ENCODE measurements at regions not wholly inside any gene's neighbourhood (a gene's known extent, or its start where the extent isn't known, plus 50 kb on each side); places are given as distances from the start of the nearest gene placed in this dataset.
"Not testable (repeated sequence)": the region's sequence is repeated elsewhere in the genome, so short reads cannot be mapped to it uniquely, and the experiment has no call there.

DNA sequence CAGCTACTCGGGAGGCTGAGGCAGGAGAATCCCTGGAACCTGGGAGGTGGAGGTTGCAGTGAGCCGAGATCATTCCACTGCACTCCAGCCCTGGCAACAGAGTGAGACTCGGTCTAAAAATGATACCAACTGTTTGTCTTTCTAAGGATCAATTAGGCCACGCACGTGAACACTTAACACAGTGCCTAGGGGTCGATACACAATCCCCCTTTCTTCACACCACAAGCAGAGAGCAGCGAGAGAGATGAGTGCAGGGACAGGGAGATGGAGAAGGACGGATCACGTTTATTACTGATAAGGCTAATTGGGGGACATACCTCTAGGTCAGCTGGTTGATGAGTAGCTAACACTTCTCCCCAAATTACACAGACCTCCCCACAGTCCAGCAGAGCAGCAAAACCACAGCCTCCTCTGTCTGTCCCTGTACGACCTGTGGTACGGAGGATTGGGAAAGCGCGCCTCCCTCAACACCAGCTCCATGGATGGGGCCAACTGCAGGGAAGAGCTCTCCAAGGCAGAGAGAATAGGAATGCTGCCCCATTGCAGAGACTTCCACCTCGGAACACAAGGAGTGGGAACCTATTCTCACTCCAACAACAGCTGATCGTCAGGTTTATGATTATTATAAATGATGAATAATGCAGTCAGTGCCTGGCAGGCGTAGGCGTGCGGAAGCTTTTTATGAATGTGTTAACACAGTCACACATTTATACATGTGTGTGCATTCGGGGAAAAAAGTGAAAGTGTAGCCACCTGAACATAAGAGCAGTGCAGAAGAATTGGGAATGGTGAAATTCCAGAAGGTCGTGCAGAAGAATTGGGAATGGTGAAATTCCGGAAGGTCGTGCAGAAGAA lies 155.1 kb downstream of the C16orf95 start:
- no peak for DNase-seq (ENCODE audit: low read depth)

GRCh38 chr16:87162799-87163198 lies 154.4 kb downstream of the C16orf95 start:
- not testable (repeated sequence) for DNase-seq (ENCODE audit: low read depth)

DNA sequence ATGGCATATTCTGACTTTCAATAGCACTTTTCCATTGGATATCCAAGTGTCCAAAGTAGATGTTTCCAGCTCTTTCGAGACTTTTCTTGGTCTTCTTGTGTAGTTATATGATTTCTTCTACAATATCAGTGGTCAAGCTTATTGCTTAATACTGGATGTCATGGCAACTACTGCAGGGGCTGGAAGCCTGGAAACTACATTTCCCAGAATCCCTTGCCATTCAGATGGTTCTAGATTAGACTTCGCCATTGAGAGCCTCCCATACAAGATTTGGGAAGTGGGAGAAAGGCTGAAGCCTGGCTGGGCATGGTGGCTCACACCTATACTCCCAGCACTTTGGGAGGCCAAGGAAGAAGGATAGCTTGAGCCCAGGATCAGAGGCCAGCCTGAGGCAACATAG lies 153.6 kb downstream of the C16orf95 start:
- DNase-seq (ENCODE audit: low read depth) = no peak

- DNase-seq (ENCODE audit: low read depth) = no peak
These were observed 152.0 kb downstream of the C16orf95 start for GRCh38 chr16:87165151-87165550.

DNA sequence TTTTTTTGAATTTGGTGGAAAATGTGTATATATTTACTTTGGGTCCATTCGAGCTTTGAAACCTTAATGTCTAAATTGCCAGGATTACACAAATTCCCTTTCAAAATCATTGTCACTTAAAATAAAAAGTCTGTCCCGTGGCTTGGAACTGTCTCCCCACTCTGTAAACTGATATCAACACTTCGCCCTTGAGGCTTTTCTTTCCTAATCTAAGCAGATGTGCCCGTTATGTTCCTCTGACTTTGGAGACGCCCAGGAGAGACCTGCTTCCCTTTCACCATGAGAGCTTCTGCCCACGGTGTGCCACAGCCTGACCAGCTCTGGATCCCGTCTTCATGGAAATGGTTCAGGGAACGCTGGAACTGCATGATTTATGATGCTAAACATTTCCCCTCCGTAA lies 151.3 kb downstream of the C16orf95 start:
- no peak for DNase-seq (ENCODE audit: low read depth)

- no peak for DNase-seq (ENCODE audit: low read depth)
These were observed 150.9 kb downstream of the C16orf95 start for GRCh38 chr16:87166321-87166720.

- DNase-seq (ENCODE audit: low read depth) = no peak
These were observed 150.3 kb downstream of the C16orf95 start for GRCh38 chr16:87166934-87167333.

- DNase-seq (ENCODE audit: low read depth) = peak; percentile 46
These were observed 147.6 kb downstream of the C16orf95 start for GRCh38 chr16:87169509-87169995.

DNA sequence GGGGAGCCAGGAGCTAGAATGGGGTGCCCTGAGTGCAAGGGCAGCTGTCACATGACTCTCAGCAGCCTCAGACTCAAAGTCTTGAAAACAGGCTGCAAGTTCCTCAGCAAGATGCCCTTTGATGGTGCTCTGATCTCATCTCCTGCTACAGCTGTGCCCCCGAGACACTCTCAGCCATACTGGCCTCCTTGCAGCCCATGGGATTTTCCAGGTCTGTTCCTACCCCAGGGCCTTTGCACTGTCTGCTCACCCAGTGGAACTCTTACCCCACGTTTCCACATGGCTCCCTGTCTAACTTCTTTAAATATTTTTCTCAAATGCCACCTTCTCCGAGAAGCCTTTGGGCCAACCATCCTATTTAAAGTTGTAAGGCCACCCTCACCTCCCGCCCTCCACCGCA lies 146.9 kb downstream of the C16orf95 start:
- DNase-seq (ENCODE audit: low read depth) = no peak

DNA sequence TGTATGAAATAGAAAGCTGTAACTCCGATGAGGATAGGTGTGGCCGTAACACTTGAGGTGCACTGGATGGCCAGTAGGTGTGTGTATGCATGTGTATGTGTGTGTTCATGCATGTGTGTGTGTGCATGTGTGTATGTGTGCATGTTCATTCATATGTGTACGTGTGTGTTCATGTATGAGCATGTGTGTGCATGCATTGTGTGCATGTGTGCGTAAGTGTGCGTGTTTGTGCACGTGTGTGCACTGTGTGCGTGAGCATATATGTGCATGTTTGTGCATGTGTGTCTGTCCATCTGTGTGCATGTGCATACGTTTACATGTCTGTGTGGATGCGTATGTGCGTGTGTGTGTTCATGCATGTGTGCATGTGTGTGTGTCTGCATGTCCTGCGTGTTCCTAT lies 145.5 kb downstream of the C16orf95 start:
- no peak for DNase-seq (ENCODE audit: low read depth)

GRCh38 chr16:87172632-87173031 lies 144.6 kb downstream of the C16orf95 start:
- no peak for DNase-seq (ENCODE audit: low read depth)

GRCh38 chr16:87173294-87173893 lies 143.8 kb downstream of the C16orf95 start:
- no peak for DNase-seq (ENCODE audit: low read depth)

GRCh38 chr16:87174061-87174460 lies 143.1 kb downstream of the C16orf95 start:
- no peak for DNase-seq (ENCODE audit: low read depth)

DNA sequence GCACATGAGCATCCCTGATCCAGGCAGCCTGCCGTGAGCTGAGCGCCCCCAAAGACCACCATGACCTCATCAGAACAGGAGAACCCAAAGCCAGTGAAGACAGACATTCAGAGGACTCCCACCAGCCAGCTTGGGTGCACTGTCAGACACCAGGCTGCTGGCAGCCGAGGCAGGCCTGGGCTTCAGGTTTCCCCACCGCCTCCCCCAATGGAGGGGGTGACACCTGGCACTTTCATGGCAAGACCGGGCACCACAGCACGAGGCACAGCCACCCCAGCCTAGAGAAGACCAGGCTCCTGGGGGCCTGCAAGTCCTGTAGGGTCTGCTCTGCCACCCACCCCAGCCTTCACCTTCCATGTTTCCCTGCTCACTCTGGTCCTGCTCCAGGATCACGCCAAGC lies 140.5 kb downstream of the C16orf95 start:
- DNase-seq (ENCODE audit: low read depth) = no peak

DNA sequence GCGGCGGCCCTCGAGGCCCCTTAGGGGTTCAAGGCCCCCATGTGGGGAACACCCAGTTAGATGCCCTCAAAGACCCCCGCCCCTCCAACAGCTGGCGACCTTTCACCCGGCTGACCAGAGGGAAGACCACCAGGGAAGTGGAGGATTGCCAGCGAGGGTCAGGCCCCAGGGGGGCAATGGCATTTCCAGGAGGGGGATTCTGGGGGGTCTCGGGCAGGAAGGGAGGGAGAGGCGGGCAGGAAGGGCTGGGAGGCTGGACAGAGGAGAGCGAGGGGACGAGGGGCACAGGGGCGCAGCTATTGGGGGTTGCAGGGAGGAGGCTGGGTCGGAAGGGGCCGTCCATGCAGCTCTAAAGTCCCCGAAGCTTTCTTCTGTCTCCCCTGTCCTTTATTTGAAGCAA lies 139.5 kb downstream of the C16orf95 start:
- no peak for DNase-seq (ENCODE audit: low read depth)

DNA sequence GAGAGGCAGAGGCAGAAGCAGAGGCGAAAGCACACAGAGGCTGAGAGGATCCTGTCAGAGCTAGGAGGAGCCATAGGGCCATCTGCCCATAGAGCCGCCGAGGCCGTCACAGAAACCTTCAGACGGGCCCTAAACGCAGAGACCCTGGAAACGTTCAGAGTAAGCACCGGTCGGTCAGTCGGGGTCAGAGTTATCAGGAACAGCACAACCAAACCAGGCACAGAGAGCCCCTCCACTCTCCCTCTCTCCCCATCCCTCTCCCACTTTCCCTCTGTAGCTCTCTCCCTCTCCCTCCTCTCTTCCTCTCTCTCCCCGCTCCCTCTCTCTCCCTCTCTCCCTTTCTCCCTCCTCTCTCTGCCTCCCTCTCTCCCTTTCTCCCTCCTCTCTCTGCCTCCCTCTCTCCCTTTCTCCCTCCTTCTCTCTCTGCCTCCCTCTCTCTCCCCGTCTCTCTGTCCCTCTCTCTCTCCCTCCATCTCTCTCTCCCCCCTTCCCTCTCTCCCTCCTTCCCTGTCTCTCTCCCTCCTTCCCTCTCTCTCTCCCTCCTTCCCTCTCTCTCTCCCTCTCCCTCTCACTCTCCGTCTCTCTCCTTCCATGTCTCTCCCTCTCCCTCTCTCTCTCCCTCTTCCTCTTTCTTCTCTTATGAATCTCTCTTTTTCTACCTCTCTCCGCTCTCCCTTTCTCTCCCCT lies 138.9 kb downstream of the C16orf95 start:
- DNase-seq (ENCODE audit: low read depth) = no peak

DNA sequence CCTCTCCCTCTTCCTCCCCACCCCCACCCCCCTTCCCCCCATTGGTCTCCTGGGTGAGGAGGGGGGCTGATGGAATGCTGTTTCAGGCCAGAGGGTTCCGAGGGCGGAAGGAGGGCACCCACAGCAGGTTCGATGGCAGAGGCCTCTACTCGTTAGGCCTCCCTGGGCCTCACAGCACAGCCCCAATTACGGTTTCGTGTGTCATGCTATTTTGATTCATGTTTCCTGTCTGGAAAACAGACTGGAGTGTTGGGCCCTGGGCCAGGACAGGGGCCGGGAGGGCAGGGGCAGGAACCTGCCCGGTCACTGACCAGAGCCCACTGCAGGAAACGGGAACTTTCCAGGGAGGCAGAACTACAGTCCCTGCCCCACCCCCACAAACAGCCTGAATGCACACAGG lies 138.2 kb downstream of the C16orf95 start:
- DNase-seq (ENCODE audit: low read depth) = no peak

GRCh38 chr16:87180069-87180468 lies 137.1 kb downstream of the C16orf95 start:
- no peak for DNase-seq (ENCODE audit: low read depth)

- DNase-seq (ENCODE audit: low read depth) = no peak
These were observed 134.4 kb downstream of the C16orf95 start for GRCh38 chr16:87182759-87183158.

GRCh38 chr16:87183647-87184046 lies 133.5 kb downstream of the C16orf95 start:
- DNase-seq (ENCODE audit: low read depth) = no peak

DNA sequence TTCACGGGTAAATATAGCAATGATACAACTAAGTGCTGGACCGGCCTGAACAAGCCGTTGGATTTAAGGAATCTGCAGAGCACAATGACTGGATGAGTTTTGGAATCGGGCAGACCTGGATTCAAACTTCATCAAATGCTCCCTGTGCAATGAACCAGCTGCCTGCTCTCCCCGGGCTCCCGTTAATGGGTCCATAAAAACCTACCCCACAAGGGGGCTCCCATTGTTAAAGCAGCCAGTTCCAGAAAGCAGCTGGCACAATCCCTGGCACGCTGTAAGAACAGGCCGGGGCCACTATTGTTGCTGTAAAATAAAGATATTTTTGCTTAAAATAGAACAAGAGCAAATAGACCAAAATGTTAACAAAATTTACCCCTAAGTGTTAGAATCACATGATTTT lies 131.9 kb downstream of the C16orf95 start:
- no peak for DNase-seq (ENCODE audit: low read depth)

DNA sequence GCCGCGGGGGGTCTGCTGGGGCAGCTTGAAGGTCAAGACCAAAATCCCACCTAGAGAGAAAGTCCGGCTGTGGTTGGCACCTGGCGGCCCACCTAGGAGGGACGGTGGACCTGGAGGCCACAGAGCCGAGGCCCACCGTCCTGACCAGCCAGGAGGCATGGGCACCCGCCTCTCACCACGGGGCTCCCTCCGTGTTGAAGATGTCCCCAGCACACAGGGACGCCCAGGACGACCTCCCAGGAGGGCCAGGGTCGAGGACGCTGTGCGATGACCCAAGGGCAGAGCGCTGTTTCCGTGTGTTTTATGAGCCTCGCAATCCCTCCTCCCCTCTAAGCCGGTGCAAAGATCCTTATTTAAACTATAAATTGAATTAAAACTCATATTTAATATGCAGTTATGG lies 131.2 kb downstream of the C16orf95 start:
- no peak for DNase-seq (ENCODE audit: low read depth)

DNA sequence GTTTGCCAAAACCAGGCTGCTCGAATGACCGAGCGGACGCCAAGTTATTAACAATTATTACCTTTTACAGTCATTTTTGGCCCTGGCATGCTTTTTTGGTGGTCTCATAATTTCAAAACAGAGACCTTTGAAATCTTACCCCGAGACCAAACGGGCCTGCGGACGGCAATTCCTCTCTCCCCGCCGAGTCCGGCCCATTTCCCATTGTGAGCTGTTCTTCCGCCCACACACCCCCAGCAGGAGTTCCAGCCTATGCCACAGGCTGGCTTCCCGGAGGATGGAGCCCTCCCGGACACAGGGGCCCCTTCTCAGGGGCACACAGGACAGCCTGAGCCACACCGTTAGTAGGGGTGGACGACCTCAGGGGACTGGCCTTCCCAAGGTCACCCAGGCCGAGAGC lies 130.7 kb downstream of the C16orf95 start:
- no peak for DNase-seq (ENCODE audit: low read depth)
